ENCODE measurements at regions not wholly inside any gene's neighbourhood (a gene's known extent, or its start where the extent isn't known, plus 50 kb on each side); places are given as distances from the start of the nearest gene placed in this dataset.

GRCh38 chr2:187171318-187171717 is 276.7 kb downstream of the CALCRL start (continued):
- TF ChIP-seq ERG (CRISPR knock-in tag; IDR thresholded peaks at IDR 0.05) (no peak), NFYB (CRISPR knock-in tag; conservative IDR thresholded peaks at IDR 0.05; ENCODE audit: low read depth) (no peak), JUN (CRISPR knock-in tag; IDR thresholded peaks at IDR 0.05) (no peak), CREM (CRISPR knock-in tag; IDR thresholded peaks at IDR 0.05) (no peak), STAT6 (CRISPR knock-in tag; conservative IDR thresholded peaks at IDR 0.05; ENCODE audit: low read depth) (no peak), GABPB1 (CRISPR knock-in tag; IDR thresholded peaks at IDR 0.05) (no peak), SMAD4 (CRISPR knock-in tag; IDR thresholded peaks at IDR 0.05) (no peak), RORB (CRISPR knock-in tag; IDR thresholded peaks at IDR 0.05) (no peak), NR1H2 (CRISPR knock-in tag; IDR thresholded peaks at IDR 0.05) (no peak)

GRCh38 chr2:187169864-187170263 is 278.2 kb downstream of the CALCRL start:
- Mint-ChIP-seq H3K27me3 (ENCODE audit: low read depth) (no peaks in the 10 kb centered on the region), H3K4me3 (no peak overlapping the region), H3K27ac (no peak overlapping the region), H3K4me1 (peaks cover 4% of the 10 kb centered on the region), H3K36me3 (no peaks in the 10 kb centered on the region), H3K9me3 (peaks cover 18% of the 10 kb centered on the region)
- POLR2A ChIA-PET: no interaction called here
- no peak for DNase-seq (ENCODE audit: low spot score)
- CTCF ChIA-PET: interaction anchor here (1.3 kb wide), 1 partner anchor 31 kb away, joined by 4 read pairs; no protein-coding TSS in a partner anchor
- ATAC-seq: no peak
- TF ChIP-seq MYBL2 (CRISPR knock-in tag; IDR thresholded peaks at IDR 0.05): no peak
- no peak for TF ChIP-seq ZNF138 (CRISPR knock-in tag; conservative IDR thresholded peaks at IDR 0.05)
- no peak for TF ChIP-seq ETV6 (CRISPR knock-in tag; IDR thresholded peaks at IDR 0.05)
- TF ChIP-seq USF1 (CRISPR knock-in tag; IDR thresholded peaks at IDR 0.05): no peak
- no peak for TF ChIP-seq ZNF396 (CRISPR knock-in tag; IDR thresholded peaks at IDR 0.05; ENCODE audit: borderline replicate concordance)
- no peak for TF ChIP-seq NFATC4 (CRISPR knock-in tag; IDR thresholded peaks at IDR 0.05)
- no peak for TF ChIP-seq AR (CRISPR knock-in tag; IDR thresholded peaks at IDR 0.05)
- no peak for TF ChIP-seq HMGXB4 (CRISPR knock-in tag; IDR thresholded peaks at IDR 0.05)
- TF ChIP-seq SMAD3 (CRISPR knock-in tag; IDR thresholded peaks at IDR 0.05; ENCODE audit: borderline replicate concordance): no peak
- TF ChIP-seq ARID4B (CRISPR knock-in tag; IDR thresholded peaks at IDR 0.05; ENCODE audit: borderline replicate concordance): no peak
- no peak for TF ChIP-seq ZNF232 (CRISPR knock-in tag; IDR thresholded peaks at IDR 0.05)
- TF ChIP-seq ZNF512 (CRISPR knock-in tag; IDR thresholded peaks at IDR 0.05; ENCODE audit: borderline replicate concordance): no peak
